ENCODE measurements at regions not wholly inside any gene's neighbourhood (a gene's known extent, or its start where the extent isn't known, plus 50 kb on each side); places are given as distances from the start of the nearest gene placed in this dataset.

DNA sequence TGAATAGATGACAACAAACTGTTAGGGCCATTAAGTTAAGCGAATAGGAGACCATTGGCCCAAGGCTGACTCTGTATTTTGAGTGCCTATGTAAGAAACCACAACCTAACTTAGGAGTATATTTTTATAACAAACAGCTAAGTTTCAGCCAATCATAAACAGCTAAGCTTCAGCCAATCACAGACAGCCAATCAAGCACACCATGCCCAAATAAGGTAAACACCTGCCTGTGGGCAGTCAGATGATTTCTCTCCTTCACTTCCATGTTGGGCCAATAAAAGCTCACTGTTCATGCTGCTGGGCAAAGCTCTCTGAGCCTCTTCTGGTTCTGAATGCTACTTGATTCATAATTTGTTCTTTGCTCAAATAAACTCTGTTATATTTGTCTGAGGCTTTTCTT is 344.6 kb downstream of the BTG1 start:
- intact Hi-C loops (cut with micrococcal nuclease) = no loop called here
- Histone ChIP-seq H3K4me1 (ENCODE audit: control insufficient read depth in 2 of 2, insufficient read depth in 2 of 2, low read length in 2 of 2) (no peaks in the 10 kb centered on the region), H3K4me3 (ENCODE audit: control extremely low read depth in 1 of 5, extremely low read depth in 1 of 5, insufficient read depth in 1 of 5, low read depth in 2 of 5, low read length in 4 of 5) (no peak overlapping the region), H2AFZ (ENCODE audit: insufficient read depth, low read depth, low read length, poor library complexity, severe bottlenecking) (no peak overlapping the region), H3K9ac (ENCODE audit: low read length) (no peak overlapping the region), H3K9me3 (ENCODE audit: control extremely low read depth in 1 of 3, control insufficient read depth in 2 of 3, insufficient read depth in 1 of 3, low read length in 2 of 3) (peaks cover 0 to 16% (median 3%) of the 10 kb centered on the region in 3 donors), H3K27ac (ENCODE audit: low read length in 2 of 2) (no peak overlapping the region), H3K4me2 (replicated peaks; ENCODE audit: low read depth, low read length, poor library complexity, severe bottlenecking) (no peak overlapping the region), H3K79me2 (ENCODE audit: control insufficient read depth, insufficient read depth, low read length) (no peaks in the 10 kb centered on the region), H3K27me3 (replicated peaks in 1 of 4; ENCODE audit: control extremely low read depth in 1 of 4, control insufficient read depth in 3 of 4, insufficient read depth in 4 of 4, low read length in 3 of 4) (no peaks in the 10 kb centered on the region), H3K36me3 (replicated peaks in 1 of 2; ENCODE audit: control extremely low read depth in 1 of 2, control insufficient read depth in 1 of 2, extremely low read depth in 1 of 2, insufficient read depth in 2 of 2, low read length in 1 of 2) (no peaks in the 10 kb centered on the region), H4K20me1 (ENCODE audit: control insufficient read depth, insufficient read depth, low read length, poor library complexity, severe bottlenecking) (no peaks in the 10 kb centered on the region)
- no peak overlapping the region for H3K27ac Mint-ChIP-seq
- TF ChIP-seq, protein P1, sequence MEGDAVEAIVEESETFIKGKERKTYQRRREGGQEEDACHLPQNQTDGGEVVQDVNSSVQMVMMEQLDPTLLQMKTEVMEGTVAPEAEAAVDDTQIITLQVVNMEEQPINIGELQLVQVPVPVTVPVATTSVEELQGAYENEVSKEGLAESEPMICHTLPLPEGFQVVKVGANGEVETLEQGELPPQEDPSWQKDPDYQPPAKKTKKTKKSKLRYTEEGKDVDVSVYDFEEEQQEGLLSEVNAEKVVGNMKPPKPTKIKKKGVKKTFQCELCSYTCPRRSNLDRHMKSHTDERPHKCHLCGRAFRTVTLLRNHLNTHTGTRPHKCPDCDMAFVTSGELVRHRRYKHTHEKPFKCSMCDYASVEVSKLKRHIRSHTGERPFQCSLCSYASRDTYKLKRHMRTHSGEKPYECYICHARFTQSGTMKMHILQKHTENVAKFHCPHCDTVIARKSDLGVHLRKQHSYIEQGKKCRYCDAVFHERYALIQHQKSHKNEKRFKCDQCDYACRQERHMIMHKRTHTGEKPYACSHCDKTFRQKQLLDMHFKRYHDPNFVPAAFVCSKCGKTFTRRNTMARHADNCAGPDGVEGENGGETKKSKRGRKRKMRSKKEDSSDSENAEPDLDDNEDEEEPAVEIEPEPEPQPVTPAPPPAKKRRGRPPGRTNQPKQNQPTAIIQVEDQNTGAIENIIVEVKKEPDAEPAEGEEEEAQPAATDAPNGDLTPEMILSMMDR (IDR thresholded peaks at IDR 0.05) = no peak
- no peak for TF ChIP-seq EZH2 (IDR thresholded peaks at IDR 0.05; ENCODE audit: borderline replicate concordance, insufficient read depth, low read depth, low read length, poor library complexity, severe bottlenecking)
- ATAC-seq (ENCODE audit: low read depth) (no peak), DNase-seq (no peak)
- H3K27me3 Mint-ChIP-seq = peaks cover 3% of the 10 kb centered on the region
- ChIA-PET POLR2A (no interaction called here), CTCF (interaction anchor here (0.7 to 3.5 kb wide), 2 partner anchors 10 to 89 kb away, joined by 3 to 18 read pairs; no protein-coding TSS in a partner anchor)
- H3K9me3 Mint-ChIP-seq (ENCODE audit: insufficient read depth) = peaks cover 6% of the 10 kb centered on the region
- WGBS (ENCODE audit: insufficient coverage) = no CpG with 5 or more reads among the region's 1 CpG
- H3K4me3 Mint-ChIP-seq = no peak overlapping the region
- no peaks in the 10 kb centered on the region for H3K4me1 Mint-ChIP-seq

DNA sequence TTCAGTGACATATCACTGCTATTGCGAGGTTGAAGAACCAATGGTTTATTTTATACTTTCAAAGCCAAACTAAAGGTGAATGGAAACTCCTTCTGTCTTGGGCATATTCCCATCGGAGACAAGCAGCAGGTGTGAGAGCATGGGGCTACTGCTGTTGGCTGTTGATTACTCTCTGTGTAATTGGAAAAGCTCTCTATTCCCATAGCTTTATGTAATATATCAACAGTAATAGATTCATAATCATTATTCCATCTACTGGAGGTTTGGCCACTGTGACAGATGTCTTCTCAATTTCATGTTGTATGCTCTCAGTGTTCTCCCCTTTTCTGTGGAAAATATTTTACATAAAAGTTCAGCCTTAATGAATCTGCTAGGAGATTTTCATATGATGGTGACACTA is 352.0 kb downstream of the BTG1 start:
- no peaks in the 10 kb centered on the region for H4K20me1 ChIP-seq (ENCODE audit: control insufficient read depth, insufficient read depth, low read length, poor library complexity, severe bottlenecking)
- no peak for DNase-seq
- H3K4me1 ChIP-seq (ENCODE audit: control insufficient read depth in 2 of 2, insufficient read depth in 2 of 2, low read length in 2 of 2) = no peaks in the 10 kb centered on the region
- ATAC-seq (ENCODE audit: low read depth) = no peak
- H3K4me3 ChIP-seq (ENCODE audit: control extremely low read depth in 1 of 5, extremely low read depth in 1 of 5, insufficient read depth in 1 of 5, low read depth in 2 of 5, low read length in 4 of 5) = no peak overlapping the region
- no peak overlapping the region for H3K4me3 Mint-ChIP-seq
- no peak for TF ChIP-seq EZH2 (IDR thresholded peaks at IDR 0.05; ENCODE audit: borderline replicate concordance, insufficient read depth, low read depth, low read length, poor library complexity, severe bottlenecking)
- TF ChIP-seq, protein P1 (IDR thresholded peaks at IDR 0.05) = no peak
- no peaks in the 10 kb centered on the region for H3K79me2 ChIP-seq (ENCODE audit: control insufficient read depth, insufficient read depth, low read length)
- no peak overlapping the region for H3K27ac Mint-ChIP-seq
- H3K36me3 ChIP-seq (replicated peaks in 1 of 2; ENCODE audit: control extremely low read depth in 1 of 2, control insufficient read depth in 1 of 2, extremely low read depth in 1 of 2, insufficient read depth in 2 of 2, low read length in 1 of 2) = no peaks in the 10 kb centered on the region
- ChIA-PET POLR2A (no interaction called here), CTCF (no interaction called here)
- no peaks in the 10 kb centered on the region for H3K27me3 ChIP-seq (replicated peaks in 1 of 4; ENCODE audit: control extremely low read depth in 1 of 4, control insufficient read depth in 3 of 4, insufficient read depth in 4 of 4, low read length in 3 of 4)
- no peak overlapping the region for H3K27ac ChIP-seq (ENCODE audit: low read length in 2 of 2)
- intact Hi-C loops (cut with micrococcal nuclease) = no loop called here
- H3K4me1 Mint-ChIP-seq = no peaks in the 10 kb centered on the region
- peaks cover 13% of the 10 kb centered on the region for H3K27me3 Mint-ChIP-seq
- no CpG with 5 or more reads among the region's 2 CpGs for WGBS (ENCODE audit: insufficient coverage)
- no peak overlapping the region for H2AFZ ChIP-seq (ENCODE audit: insufficient read depth, low read depth, low read length, poor library complexity, severe bottlenecking)
- no peak overlapping the region for H3K4me2 ChIP-seq (replicated peaks; ENCODE audit: low read depth, low read length, poor library complexity, severe bottlenecking)
- peaks cover 0 to 2% (median 0%) of the 10 kb centered on the region in 3 donors for H3K9me3 ChIP-seq (ENCODE audit: control extremely low read depth in 1 of 3, control insufficient read depth in 2 of 3, insufficient read depth in 1 of 3, low read length in 2 of 3)
- no peaks in the 10 kb centered on the region for H3K9me3 Mint-ChIP-seq (ENCODE audit: insufficient read depth)
- no peak overlapping the region for H3K9ac ChIP-seq (ENCODE audit: low read length)
